Trophoblast cell (in vitro differentiated cells and primary cell): ENCODE measurements at regions not wholly inside any gene's neighbourhood (a gene's known extent, or its start where the extent isn't known, plus 50 kb on each side); places are given as distances from the start of the nearest gene placed in this dataset.
"Not testable (repeated sequence)": the region's sequence is repeated elsewhere in the genome, so short reads cannot be mapped to it uniquely, and the experiment has no call there.

Experiments used
- DNase-seq, 2 donors: peaks; one replicate each; pipeline ENCODE4 v3.0.0-alpha.2; 2016
- H2AFZ ChIP-seq: 2 replicates; pipeline ENCODE4 v1.6.1; 2013; ENCODE audit warnings: low read length, moderate library complexity, mild to moderate bottlenecking; ENCODE audit not compliant: insufficient read depth, poor library complexity
- H2AK5ac ChIP-seq: 2 replicates; pipeline ENCODE4 v1.6.1; 2013; ENCODE audit warnings: mild to moderate bottlenecking, low read length
- H2BK120ac ChIP-seq: 2 replicates; pipeline ENCODE4 v1.6.1; 2013; ENCODE audit warnings: low read length, mild to moderate bottlenecking, moderate library complexity; ENCODE audit not compliant: insufficient read depth, poor library complexity
- H2BK12ac ChIP-seq: 2 replicates; pipeline ENCODE4 v1.6.1; 2013; ENCODE audit warnings: mild to moderate bottlenecking, low read length, moderate library complexity
- H2BK5ac ChIP-seq: 2 replicates; pipeline ENCODE4 v1.6.1; 2013; ENCODE audit warnings: low read length, low read depth, moderate library complexity, mild to moderate bottlenecking; ENCODE audit not compliant: poor library complexity
- H3K14ac ChIP-seq: 2 replicates; pipeline ENCODE4 v1.6.1; 2013; ENCODE audit warnings: mild to moderate bottlenecking, low read length
- H3K18ac ChIP-seq: 2 replicates; pipeline ENCODE4 v1.6.1; 2013; ENCODE audit warnings: mild to moderate bottlenecking, low read length
- H3K23ac ChIP-seq: 2 replicates; pipeline ENCODE4 v1.6.1; 2013; ENCODE audit warnings: low read length
- H3K27ac ChIP-seq: 2 replicates; pipeline ENCODE4 v1.5.1; 2013; ENCODE audit warnings: low read depth, mild to moderate bottlenecking, inconsistent platforms, low read length, moderate library complexity
- H3K27me3 ChIP-seq: 2 replicates; pipeline ENCODE4 v1.6.1; 2013; ENCODE audit warnings: inconsistent platforms, mild to moderate bottlenecking, low read length, moderate library complexity; ENCODE audit not compliant: insufficient read depth
- H3K36me3 ChIP-seq, 2 experiments: 1 replicate in 1 of 2; 2 replicates in 1 of 2; pipeline ENCODE4 v1.6.1; 2013; ENCODE audit warnings: low read length in 2 of 2, mild to moderate bottlenecking in 2 of 2, moderate library complexity in 1 of 2; ENCODE audit not compliant: insufficient read depth in 2 of 2, control insufficient read depth in 1 of 2
- H3K4ac ChIP-seq: 2 replicates; pipeline ENCODE4 v1.6.1; 2013; ENCODE audit warnings: low read depth, mild to moderate bottlenecking, low read length, moderate library complexity
- H3K4me1 ChIP-seq, 2 experiments: 1 replicate in 1 of 2; 2 replicates in 1 of 2; pipeline ENCODE4 v1.6.1; 2013; ENCODE audit warnings: low read length in 2 of 2, mild to moderate bottlenecking in 2 of 2, moderate library complexity in 1 of 2; ENCODE audit not compliant: insufficient read depth in 2 of 2, control insufficient read depth in 1 of 2
- H3K4me2 ChIP-seq: 2 replicates; pipeline ENCODE4 v1.6.1; 2013; ENCODE audit warnings: inconsistent platforms, mild to moderate bottlenecking, low read length, moderate library complexity
- H3K4me3 ChIP-seq: 2 replicates; pipeline ENCODE4 v1.5.1; 2013; ENCODE audit warnings: mild to moderate bottlenecking, low read depth, low read length, inconsistent platforms
- H3K79me1 ChIP-seq: one replicate; pipeline ENCODE4 v1.6.1; 2013; ENCODE audit warnings: low read length
- H3K79me2 ChIP-seq: 2 replicates; pipeline ENCODE4 v1.6.1; 2013; ENCODE audit warnings: low read length, mild to moderate bottlenecking; ENCODE audit not compliant: control insufficient read depth, insufficient read depth, poor library complexity
- H3K9ac ChIP-seq: 2 replicates; pipeline ENCODE4 v1.6.1; 2013; ENCODE audit warnings: mild to moderate bottlenecking, low read length
- H3K9me3 ChIP-seq: 2 replicates; pipeline ENCODE4 v1.6.1; 2013; ENCODE audit warnings: low read depth, mild to moderate bottlenecking, control low read depth, inconsistent platforms, low read length; ENCODE audit not compliant: insufficient read depth
- H4K12ac ChIP-seq: 2 replicates; pipeline ENCODE4 v1.6.1; 2013; ENCODE audit warnings: low read depth, mild to moderate bottlenecking, low read length, moderate library complexity
- H4K8ac ChIP-seq: 2 replicates; pipeline ENCODE4 v1.6.1; 2013; ENCODE audit warnings: low read depth, mild to moderate bottlenecking, low read length, moderate library complexity
- H4K91ac ChIP-seq: one replicate; pipeline ENCODE4 v1.6.1; 2013; ENCODE audit warnings: low read depth, mild to moderate bottlenecking, low read length, moderate library complexity
- WGBS: extraction: QIAGEN DNeasy Blood & Tissue Kit; methylation state at CpG from one replicate; pipeline ENCODE4 v1.1.7; 2013; ENCODE audit warnings: missing lambda C conversion rate; ENCODE audit not compliant: insufficient read length, insufficient coverage; ENCODE audit errors: extremely low coverage; 5-methylcytosine and 5-hydroxymethylcytosine counted together

- not testable (repeated sequence) for H3K18ac ChIP-seq, H3K4me3 ChIP-seq, DNase-seq, H3K79me2 ChIP-seq, H3K4ac ChIP-seq, H3K27me3 ChIP-seq, H2AFZ ChIP-seq, H2BK5ac ChIP-seq, H3K9ac ChIP-seq, H3K4me2 ChIP-seq, H3K4me1 ChIP-seq, H3K23ac ChIP-seq, H4K8ac ChIP-seq, H2BK120ac ChIP-seq, H2AK5ac ChIP-seq, H4K91ac ChIP-seq, H3K27ac ChIP-seq, H3K79me1 ChIP-seq, H2BK12ac ChIP-seq, H4K12ac ChIP-seq, H3K14ac ChIP-seq, H3K36me3 ChIP-seq, H3K9me3 ChIP-seq
- no CpG with 5 or more reads among the region's 6 CpGs for WGBS
Observed at GRCh38 chr13:87185138-87185537, 486.0 kb upstream of the SLITRK5 start.

GRCh38 chr13:87186647-87187046, 484.5 kb upstream of the SLITRK5 start:
- H3K4ac ChIP-seq, H3K79me2 ChIP-seq, H2AK5ac ChIP-seq, H3K9me3 ChIP-seq, H2AFZ ChIP-seq, H3K9ac ChIP-seq, H3K18ac ChIP-seq, H2BK120ac ChIP-seq, H3K4me3 ChIP-seq, H3K4me2 ChIP-seq, H2BK5ac ChIP-seq, H4K8ac ChIP-seq, H3K27ac ChIP-seq, H4K91ac ChIP-seq, H2BK12ac ChIP-seq, H4K12ac ChIP-seq, H3K4me1 ChIP-seq, H3K36me3 ChIP-seq, H3K79me1 ChIP-seq, DNase-seq, H3K23ac ChIP-seq, H3K27me3 ChIP-seq, H3K14ac ChIP-seq: not testable (repeated sequence)
- 100% methylated on average over 1 of the region's 4 CpGs for WGBS

GRCh38 chr13:87191485-87191884, 479.7 kb upstream of the SLITRK5 start:
- not testable (repeated sequence) for DNase-seq, H3K27me3 ChIP-seq, H3K14ac ChIP-seq, H2BK12ac ChIP-seq, H3K4me3 ChIP-seq, H3K27ac ChIP-seq, H4K12ac ChIP-seq, H3K79me1 ChIP-seq, H3K4ac ChIP-seq, H2AK5ac ChIP-seq, H3K36me3 ChIP-seq, H3K4me1 ChIP-seq, H3K9me3 ChIP-seq, H2BK120ac ChIP-seq, H3K23ac ChIP-seq, H3K79me2 ChIP-seq, H2AFZ ChIP-seq, H4K8ac ChIP-seq, H3K18ac ChIP-seq, H2BK5ac ChIP-seq, H3K4me2 ChIP-seq, H4K91ac ChIP-seq, H3K9ac ChIP-seq
- no CpG with 5 or more reads among the region's 8 CpGs for WGBS

- Histone ChIP-seq H2AFZ (no peak overlapping the region), H3K4ac (no peak overlapping the region), H3K23ac (no peak overlapping the region), H4K91ac (no peak overlapping the region), H3K4me2 (no peak overlapping the region), H3K4me3 (no peak overlapping the region), H3K27ac (no peak overlapping the region), H4K8ac (no peak overlapping the region), H3K79me1 (no peaks in the 10 kb centered on the region), H2AK5ac (no peak overlapping the region), H2BK5ac (no peak overlapping the region), H2BK120ac (no peak overlapping the region), H3K4me1 (no peaks in the 10 kb centered on the region), H3K18ac (no peak overlapping the region), H3K79me2 (no peaks in the 10 kb centered on the region), H3K9me3 (no peaks in the 10 kb centered on the region), H3K36me3 (no peaks in the 10 kb centered on the region), H2BK12ac (no peak overlapping the region), H3K27me3 (no peaks in the 10 kb centered on the region), H3K14ac (no peak overlapping the region), H3K9ac (no peak overlapping the region), H4K12ac (no peak overlapping the region)
- no CpG with 5 or more reads among the region's 3 CpGs for WGBS
- DNase-seq, result no peak
Observed at GRCh38 chr13:87198371-87198770, 472.8 kb upstream of the SLITRK5 start.
